IMR-90 (cell line): ENCODE measurements at regions not wholly inside any gene's neighbourhood (a gene's known extent, or its start where the extent isn't known, plus 50 kb on each side); places are given as distances from the start of the nearest gene placed in this dataset.

Experiments
- BHLHE40 ChIP-seq: fragments of 150-350 bp; IDR thresholded peaks from 2 replicates; pipeline ENCODE4 v1.6.1; 2016; ENCODE audit warnings: mild to moderate bottlenecking, low read depth, low read length
- CEBPB ChIP-seq: IDR thresholded peaks from 2 replicates; pipeline ENCODE4 v1.6.1; 2012; ENCODE audit warnings: low read depth, low read length, improper control_type of control experiment
- CHD1 ChIP-seq: IDR thresholded peaks from 2 replicates; pipeline ENCODE4 v1.6.1; 2012; ENCODE audit warnings: low read depth, low read length, improper control_type of control experiment
- NFE2L2 ChIP-seq: fragments of 150-350 bp; IDR thresholded peaks from 2 replicates; pipeline ENCODE4 v1.6.1; 2016; ENCODE audit warnings: low read depth, mild to moderate bottlenecking, low read length
- POLR2A ChIP-seq: IDR thresholded peaks from 2 replicates; pipeline ENCODE4 v1.6.1; 2012; ENCODE audit warnings: mild to moderate bottlenecking, low read depth, low read length
- RAD21 ChIP-seq: IDR thresholded peaks from 2 replicates; pipeline ENCODE4 v1.6.1; 2012; ENCODE audit warnings: low read length, improper control_type of control experiment
- RFX5 ChIP-seq: IDR thresholded peaks from 2 replicates; pipeline ENCODE4 v1.8.0; 2012; ENCODE audit warnings: low read depth, mild to moderate bottlenecking, low read length, moderate library complexity
- SMC3 ChIP-seq: fragments of 150-350 bp; IDR thresholded peaks from 2 replicates; pipeline ENCODE4 v1.6.1; 2016; ENCODE audit warnings: low read depth, mild to moderate bottlenecking, antibody characterized with exemption, low read length, moderate library complexity
- TF ChIP-seq, protein P1 (sequence below): conservative IDR thresholded peaks from 2 replicates; pipeline ENCODE4 v1.5.1; 2012; ENCODE audit warnings: mild to moderate bottlenecking, low read depth, low read length, improper control_type of control experiment

DNA sequence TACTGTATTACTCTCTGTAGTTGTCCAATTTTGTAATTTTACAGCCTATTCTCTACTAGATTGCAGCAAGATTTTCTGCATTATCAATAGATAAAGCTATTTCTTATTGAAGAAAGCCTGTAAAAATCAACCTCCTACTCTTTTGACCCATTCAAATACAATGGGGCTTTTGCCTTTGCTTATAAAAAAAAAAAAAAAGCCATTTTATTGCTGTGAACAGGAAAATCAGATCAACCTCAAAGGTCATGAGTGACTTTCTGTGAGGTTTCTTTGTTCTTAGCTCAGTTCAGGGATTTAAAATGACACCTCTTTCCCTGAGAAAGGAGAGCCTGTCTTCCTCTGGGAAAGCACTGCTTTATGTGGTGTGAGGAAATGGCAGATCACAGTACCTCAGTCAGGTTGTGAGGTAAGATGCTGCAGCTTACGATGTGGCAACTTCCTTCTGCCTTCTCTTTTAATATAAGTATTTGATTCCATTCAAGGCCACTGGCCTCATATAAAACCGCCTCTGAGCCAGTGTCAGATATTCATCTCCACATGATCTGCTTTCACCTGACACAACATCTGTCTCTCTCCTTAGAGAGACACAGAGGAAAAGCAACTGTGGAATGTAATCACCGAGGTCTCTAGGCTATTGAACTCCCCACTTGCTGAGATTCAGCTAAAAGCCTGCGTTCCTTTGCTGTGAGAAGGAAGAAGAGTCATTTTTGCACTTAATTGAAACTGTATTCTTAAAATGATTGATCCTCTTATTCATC is 161.5 kb upstream of the MB21D2 start:
- TF ChIP-seq, protein P1, sequence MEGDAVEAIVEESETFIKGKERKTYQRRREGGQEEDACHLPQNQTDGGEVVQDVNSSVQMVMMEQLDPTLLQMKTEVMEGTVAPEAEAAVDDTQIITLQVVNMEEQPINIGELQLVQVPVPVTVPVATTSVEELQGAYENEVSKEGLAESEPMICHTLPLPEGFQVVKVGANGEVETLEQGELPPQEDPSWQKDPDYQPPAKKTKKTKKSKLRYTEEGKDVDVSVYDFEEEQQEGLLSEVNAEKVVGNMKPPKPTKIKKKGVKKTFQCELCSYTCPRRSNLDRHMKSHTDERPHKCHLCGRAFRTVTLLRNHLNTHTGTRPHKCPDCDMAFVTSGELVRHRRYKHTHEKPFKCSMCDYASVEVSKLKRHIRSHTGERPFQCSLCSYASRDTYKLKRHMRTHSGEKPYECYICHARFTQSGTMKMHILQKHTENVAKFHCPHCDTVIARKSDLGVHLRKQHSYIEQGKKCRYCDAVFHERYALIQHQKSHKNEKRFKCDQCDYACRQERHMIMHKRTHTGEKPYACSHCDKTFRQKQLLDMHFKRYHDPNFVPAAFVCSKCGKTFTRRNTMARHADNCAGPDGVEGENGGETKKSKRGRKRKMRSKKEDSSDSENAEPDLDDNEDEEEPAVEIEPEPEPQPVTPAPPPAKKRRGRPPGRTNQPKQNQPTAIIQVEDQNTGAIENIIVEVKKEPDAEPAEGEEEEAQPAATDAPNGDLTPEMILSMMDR: no peak
- TF ChIP-seq RAD21 (no peak), CEBPB (no peak), POLR2A (no peak), RFX5 (no peak), SMC3 (no peak), CHD1 (no peak), NFE2L2 (no peak), BHLHE40 (no peak)
